ENCODE measurements at regions not wholly inside any gene's neighbourhood (a gene's known extent, or its start where the extent isn't known, plus 50 kb on each side); places are given as distances from the start of the nearest gene placed in this dataset.

DNA sequence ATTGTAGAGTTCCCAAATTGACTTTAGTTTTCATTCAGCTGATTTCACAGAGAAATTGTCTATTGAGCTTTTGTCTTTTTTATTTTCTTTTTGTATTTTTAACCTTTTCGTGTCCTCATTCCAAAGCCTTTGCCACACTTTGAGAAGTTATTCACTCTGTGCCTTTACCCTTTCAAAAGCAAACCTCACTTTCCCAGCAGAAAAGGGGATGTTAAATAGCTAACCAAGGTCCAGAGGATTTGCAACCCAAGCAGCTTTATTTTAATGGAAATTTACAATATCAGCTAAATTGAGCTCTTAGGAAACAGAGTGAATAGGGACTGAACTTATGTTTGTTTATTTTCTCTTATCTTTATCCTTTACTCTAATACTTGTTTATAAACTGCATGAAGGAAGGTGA is 428.8 kb downstream of the PCDH7 start:
- TF ChIP-seq POLR2AphosphoS5 (IDR thresholded peaks at IDR 0.05; ENCODE audit: low read depth, low read length) = no peak
- TF ChIP-seq YY1 (IDR thresholded peaks at IDR 0.05; ENCODE audit: extremely low read depth, insufficient replicate concordance, low read depth, low read length) = no peak
- no peak for TF ChIP-seq TCF7L2 (IDR thresholded peaks at IDR 0.05; ENCODE audit: borderline replicate concordance, extremely low read depth, insufficient read depth, insufficient read length)

All from HCT116 (cell line).